T-helper 1 cell treated with Interleukin-12 subunit alpha and Interleukin-12 subunit beta and Interleukin-4 antibody, amounts not matched to agents 30 ng/mL and 1 ng/mL, for 36 hours (primary cell): ENCODE measurements at regions not wholly inside any gene's neighbourhood (a gene's known extent, or its start where the extent isn't known, plus 50 kb on each side); places are given as distances from the start of the nearest gene placed in this dataset.

Source experiments
- intact Hi-C: fragments of 100-400 bp; cut with micrococcal nuclease; formaldehyde crosslinking; loops from one replicate; pipeline ENCODE4 v1.15.1; 2024

- intact Hi-C loops: loop anchor here (10.0 kb wide), 1 partner anchor 637 kb away; the partner anchor contains the start of gene ARHGAP11B
Observed at GRCh38 chr15:31261266-31262142, 65.1 kb upstream of the KLF13 start.

GRCh38 chr15:31262143-31262530, 64.5 kb upstream of the KLF13 start:
- intact Hi-C loops: loop anchor here (10.0 kb wide), 1 partner anchor 637 kb away; the partner anchor contains the start of gene ARHGAP11B

- intact Hi-C loops: loop anchor here (10.0 kb wide), 1 partner anchor 638 kb away; the partner anchor contains the start of gene ARHGAP11B
Observed at GRCh38 chr15:31262901-31263671, 63.5 kb upstream of the KLF13 start.

DNA sequence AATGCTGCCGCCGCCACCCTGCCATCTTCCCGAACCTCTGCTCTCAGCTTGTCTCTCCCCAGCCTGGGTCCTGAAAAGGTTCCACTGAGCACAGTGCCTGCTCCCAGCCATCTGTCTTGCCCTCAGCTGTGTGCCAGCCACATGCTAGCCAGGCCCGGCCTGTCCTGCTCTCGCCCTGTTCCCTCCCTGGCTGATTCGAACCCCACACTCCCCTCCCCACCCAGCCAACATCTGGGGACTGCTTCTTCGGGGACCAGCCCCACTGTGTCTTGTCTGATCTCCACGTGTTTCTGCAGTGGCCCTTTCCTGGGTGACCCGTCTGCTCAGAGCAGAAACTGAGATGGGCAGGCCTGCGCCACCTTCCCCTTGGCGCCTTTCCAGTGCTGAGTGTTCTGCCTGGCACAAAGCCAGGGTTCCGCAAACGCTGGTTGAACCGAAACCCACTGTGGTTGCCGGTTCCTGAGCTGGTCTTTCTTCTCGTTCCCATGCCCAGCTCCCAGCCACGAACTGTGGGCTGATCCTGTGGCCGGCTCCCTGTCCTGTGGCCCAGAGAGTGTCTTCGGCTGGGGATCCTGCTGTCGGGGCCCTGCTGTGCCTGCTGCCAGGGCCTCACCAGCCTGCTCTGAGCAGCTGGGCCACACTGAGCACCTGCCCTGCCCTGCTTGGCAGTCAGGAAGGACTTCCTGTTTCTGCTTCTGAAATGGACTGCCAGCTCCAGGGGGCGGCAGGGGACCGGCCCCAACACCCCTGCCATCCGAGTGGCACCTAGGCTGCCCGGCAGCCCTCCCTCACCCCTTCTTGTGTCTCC, 62.7 kb upstream of the KLF13 start:
- intact Hi-C loops: loop anchor here (1.0 to 10.0 kb wide), 3 partner anchors 48 to 639 kb away; partner anchors contain the start of gene ARHGAP11B

DNA sequence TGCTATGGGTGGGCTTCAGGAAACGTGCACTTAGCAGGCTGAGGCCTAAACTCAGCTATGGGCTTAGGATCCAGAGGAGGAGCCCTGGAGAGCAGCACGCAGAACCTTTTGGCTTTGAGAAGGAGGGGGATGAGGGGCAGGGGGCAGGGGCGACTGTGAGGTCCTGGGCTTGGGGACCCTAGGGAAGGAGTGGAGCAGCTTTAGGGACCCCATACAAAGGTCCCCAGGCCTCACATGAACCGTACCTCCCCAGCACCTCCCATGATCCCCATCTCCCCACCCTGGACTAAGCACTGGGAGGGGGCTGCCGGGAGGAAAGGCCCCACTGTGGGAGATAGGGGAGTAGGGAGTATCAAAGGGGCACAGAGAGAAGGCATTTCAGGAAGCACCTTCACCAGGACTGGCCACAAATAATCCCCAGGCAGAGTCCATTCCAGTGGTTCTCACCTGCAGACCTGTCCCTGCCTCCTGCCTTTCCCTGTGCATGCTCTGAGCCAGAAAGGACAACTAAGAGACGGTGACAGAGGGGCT, 62.0 kb upstream of the KLF13 start:
- intact Hi-C loops: loop anchor here (1.0 to 10.0 kb wide), 4 partner anchors 38 to 640 kb away; partner anchors contain the start of gene ARHGAP11B

DNA sequence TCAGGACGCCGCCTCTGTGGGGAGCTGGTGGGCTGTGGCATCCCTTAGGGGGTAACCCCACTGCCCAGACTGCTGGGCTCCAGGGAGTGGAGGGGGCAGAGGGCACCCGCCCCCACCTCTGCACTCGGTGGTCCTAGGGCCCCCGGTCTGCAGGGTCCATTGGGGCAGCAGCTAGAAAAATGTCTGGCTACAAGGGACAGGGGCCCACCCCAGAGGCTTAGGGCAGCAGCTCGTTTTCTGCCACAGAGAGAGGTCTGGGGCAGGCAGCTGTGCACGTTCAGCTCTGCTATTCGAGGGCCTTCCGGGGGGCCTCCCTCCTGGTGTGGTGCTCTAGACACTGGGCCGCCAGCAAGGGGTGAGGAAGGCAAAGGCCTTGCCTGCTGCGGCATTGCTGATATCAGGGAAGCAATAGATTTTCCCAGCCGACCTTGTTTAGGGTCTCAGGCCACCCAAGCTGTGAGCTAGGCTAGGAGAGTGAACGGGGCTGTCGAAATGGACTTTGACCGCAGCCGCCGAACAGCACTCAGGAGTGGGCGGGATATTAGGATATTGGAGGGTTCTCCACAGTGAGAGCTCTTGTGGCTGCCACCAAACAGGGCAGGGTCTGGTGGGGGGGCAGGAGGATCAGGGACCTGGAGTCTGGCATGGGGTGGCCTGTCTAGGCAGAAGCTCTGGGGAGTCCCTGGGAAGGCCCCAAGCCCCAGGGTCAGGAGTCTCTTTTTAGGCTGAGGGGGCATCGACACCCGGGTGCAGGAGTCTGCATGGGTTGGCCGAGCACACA, 61.4 kb upstream of the KLF13 start:
- intact Hi-C loops: loop anchor here (5.0 to 10.0 kb wide), 2 partner anchors 37 to 640 kb away; partner anchors contain the start of gene ARHGAP11B

DNA sequence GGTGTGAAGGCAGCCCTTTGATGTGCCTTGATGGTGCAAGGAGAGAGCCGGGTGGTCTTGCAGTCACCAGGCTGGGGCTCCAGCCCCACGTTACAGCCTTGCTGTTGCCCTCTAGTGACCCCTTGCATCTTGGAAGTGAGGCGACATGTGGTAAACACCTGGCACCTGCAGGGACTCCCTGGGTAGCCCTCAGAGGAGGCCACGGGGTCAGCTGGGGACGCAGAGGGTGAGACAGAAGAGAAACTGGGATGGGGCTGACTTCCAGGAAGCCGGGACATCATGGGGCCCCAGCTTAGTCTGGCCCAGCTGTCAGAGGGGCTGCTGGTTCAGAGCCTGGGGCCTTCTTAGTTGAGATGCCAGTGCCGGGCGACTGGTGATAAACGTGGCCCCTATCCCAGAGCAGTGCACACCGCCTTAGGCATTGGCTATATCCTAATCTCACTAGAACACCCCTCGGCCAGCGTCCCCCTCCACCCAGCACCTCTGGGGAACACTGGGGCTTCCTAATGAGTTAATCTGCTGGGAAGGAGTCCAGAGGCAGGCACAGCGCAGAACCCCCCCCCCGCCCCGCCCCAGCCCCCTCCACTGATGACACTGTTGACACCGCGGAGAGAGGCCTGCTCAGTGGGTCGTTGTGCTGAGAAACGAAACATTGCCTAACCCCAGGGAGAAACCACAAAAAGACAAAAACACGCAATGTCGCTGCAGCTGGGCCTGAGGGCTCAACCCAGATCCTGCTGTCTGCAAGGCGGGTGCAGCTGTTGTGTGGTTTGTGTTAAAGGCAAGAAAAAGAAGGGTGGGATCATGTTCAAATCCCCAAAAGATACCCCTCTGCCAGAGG, 60.5 kb upstream of the KLF13 start:
- intact Hi-C loops: loop anchor here (2.0 to 10.0 kb wide), 5 partner anchors 23 to 641 kb away; partner anchors contain the start of gene ARHGAP11B

DNA sequence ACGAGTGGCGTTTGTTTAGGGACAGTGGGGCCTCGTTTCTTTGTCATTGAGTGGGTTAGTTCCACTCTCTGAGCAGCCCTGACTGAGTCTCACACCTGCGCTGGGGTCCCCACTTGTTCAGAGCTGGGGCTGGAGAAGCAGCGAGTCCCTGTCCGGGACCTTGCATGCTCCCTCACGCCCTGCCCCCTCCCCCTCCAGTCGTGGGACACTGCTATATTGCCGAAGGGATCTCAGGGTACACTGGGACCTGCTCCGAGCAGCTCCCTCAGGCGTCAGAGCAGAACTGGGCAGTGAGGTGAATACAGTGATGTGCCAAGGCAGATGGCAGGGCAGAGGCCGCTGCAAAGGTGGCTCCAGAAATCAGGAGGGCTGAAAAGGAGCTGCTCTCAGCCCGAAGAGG, 59.9 kb upstream of the KLF13 start:
- intact Hi-C loops: loop anchor here (2.0 to 10.0 kb wide), 5 partner anchors 24 to 642 kb away; partner anchors contain the start of gene ARHGAP11B

DNA sequence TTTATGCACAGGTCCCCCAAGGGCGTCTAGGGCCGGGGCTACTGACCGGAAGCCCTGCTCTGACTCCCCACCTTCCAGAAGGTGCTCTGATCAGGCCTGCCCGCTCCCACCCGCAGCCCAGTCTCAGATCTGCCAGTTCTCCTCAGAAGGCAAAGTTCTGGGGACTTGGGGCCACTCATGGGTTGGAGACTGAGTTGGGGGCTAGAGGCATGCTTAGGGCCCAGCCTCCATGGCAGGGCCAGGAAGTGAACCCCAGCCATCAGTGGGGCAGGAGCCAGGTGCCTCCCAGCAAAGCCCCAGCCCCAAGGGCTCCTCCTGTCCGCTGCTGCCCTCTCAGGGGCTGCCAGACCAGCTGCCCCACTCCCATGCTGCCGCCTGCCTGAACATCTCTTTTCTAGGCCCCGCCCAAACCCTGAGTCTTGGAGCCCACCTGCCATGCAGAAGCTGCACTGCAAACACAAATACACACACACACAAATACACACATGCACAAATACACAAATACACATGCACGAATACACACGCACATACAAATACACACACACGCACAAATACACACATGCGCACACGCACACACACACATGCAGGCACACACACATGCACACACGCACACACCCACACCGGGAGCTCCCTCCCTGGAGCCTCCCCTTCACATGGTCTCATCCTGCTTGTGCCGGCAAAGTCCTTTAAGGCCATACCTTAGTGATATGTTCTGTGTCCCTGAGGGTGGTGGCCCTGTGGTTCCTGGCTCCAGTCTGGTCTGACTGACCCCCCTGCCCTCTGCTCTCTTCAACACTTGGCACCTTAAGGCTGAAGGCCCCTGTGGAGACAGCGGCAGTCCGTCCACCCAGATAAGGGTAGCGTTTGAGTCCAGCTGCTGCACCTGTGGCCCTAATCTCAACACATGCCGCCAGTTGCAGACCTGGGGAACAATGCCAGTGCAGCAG, 59.2 kb upstream of the KLF13 start:
- intact Hi-C loops: loop anchor here (2.0 to 10.0 kb wide), 5 partner anchors 25 to 643 kb away; partner anchors contain the start of gene ARHGAP11B

- intact Hi-C loops: loop anchor here (5.0 to 10.0 kb wide), 2 partner anchors 34 to 643 kb away; partner anchors contain the start of gene ARHGAP11B
Observed at GRCh38 chr15:31268108-31268501, 58.5 kb upstream of the KLF13 start.

DNA sequence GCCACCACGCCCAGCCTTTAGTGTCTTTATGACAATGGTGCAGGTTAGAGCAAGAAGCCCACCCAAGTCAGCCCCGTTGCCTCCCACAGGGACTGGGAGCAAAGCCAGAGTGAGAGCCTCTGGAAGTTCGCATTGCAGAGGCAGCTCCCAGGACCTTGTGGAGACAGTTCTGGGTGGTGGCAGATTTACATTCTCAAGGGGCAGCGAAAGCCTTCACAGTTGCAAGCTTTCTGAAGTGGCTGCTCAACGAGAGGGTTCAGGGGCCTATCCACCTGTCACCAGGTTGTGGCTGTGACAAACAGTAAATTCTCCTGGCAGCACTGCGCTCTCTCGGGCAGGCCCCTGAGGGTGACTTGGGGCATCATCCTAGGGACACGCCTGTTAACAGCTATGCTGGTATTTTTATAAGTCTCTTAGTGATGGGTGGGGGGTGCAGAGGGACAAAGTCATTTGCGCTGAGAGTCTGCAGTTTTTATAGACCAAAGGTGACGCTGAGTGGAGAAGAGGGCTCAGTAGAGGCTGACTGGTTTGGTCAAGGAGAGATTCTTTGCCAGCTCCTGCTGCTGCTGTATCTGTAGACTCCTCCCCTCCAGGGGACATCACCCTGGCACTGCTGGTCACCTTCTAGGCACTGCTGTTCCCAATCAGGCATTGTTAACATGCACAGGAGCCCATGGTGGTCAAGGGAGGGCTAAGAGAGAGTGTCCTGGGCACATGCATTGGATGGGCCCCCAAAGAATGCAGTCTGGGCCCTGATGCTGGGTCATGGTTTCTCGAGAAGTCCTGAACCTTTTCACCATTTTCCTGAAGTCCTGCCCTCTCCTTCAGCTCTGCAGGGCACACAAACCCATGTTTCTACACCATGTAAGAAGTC, 57.5 kb upstream of the KLF13 start:
- intact Hi-C loops: loop anchor here (5.0 to 10.0 kb wide), 2 partner anchors 33 to 644 kb away; partner anchors contain the start of gene ARHGAP11B

- intact Hi-C loops: loop anchor here (5.0 to 10.0 kb wide), 2 partner anchors 32 to 645 kb away; partner anchors contain the start of gene ARHGAP11B
Observed at GRCh38 chr15:31269816-31270575, 56.6 kb upstream of the KLF13 start.

GRCh38 chr15:31270767-31271166, 55.9 kb upstream of the KLF13 start:
- intact Hi-C loops: no loop called here

- intact Hi-C loops: no loop called here
Observed at GRCh38 chr15:31271224-31271635, 55.4 kb upstream of the KLF13 start.

GRCh38 chr15:31271711-31272557, 54.7 kb upstream of the KLF13 start:
- intact Hi-C loops: no loop called here
